Glutamatergic neuron (in vitro differentiated cells): ENCODE measurements at regions not wholly inside any gene's neighbourhood (a gene's known extent, or its start where the extent isn't known, plus 50 kb on each side); places are given as distances from the start of the nearest gene placed in this dataset.

Source experiments
- DNase-seq: peaks from one replicate; pipeline ENCODE4 v3.0.0; 2022
- H3K27ac Mint-ChIP-seq: one replicate; pipeline ENCODE4 v1.8.0; 2020; ENCODE audit warnings: mild to moderate bottlenecking, mixed read lengths, inconsistent platforms; ENCODE audit not compliant: unreplicated experiment
- H3K27me3 Mint-ChIP-seq: one replicate; pipeline ENCODE4 v1.8.0; 2020; ENCODE audit warnings: mild to moderate bottlenecking, moderate library complexity, mixed read lengths, inconsistent platforms; ENCODE audit not compliant: unreplicated experiment
- H3K36me3 Mint-ChIP-seq: one replicate; pipeline ENCODE4 v1.8.0; 2020; ENCODE audit warnings: mild to moderate bottlenecking, mixed read lengths, inconsistent platforms; ENCODE audit not compliant: unreplicated experiment
- H3K4me1 Mint-ChIP-seq: one replicate; pipeline ENCODE4 v1.8.0; 2020; ENCODE audit warnings: mild to moderate bottlenecking, low read depth, mixed read lengths, inconsistent platforms; ENCODE audit not compliant: unreplicated experiment
- H3K4me3 Mint-ChIP-seq: one replicate; pipeline ENCODE4 v1.8.0; 2020; ENCODE audit warnings: mild to moderate bottlenecking, mixed read lengths, inconsistent platforms; ENCODE audit not compliant: unreplicated experiment
- H3K9me3 Mint-ChIP-seq: one replicate; pipeline ENCODE4 v1.8.0; 2020; ENCODE audit warnings: mild to moderate bottlenecking, moderate library complexity, mixed read lengths, inconsistent platforms; ENCODE audit not compliant: unreplicated experiment
- CTCF ChIP-seq: fragments of 200-600 bp; sonication (generic); IDR thresholded peaks from one replicate; pipeline ENCODE4 v1.5.0; 2021; ENCODE audit not compliant: partially characterized antibody, unreplicated experiment

- H3K4me1 Mint-ChIP-seq, result no peaks in the 10 kb centered on the region
- no peak for DNase-seq
- peaks cover 10% of the 10 kb centered on the region for H3K27me3 Mint-ChIP-seq
- no peak overlapping the region for H3K4me3 Mint-ChIP-seq
- H3K27ac Mint-ChIP-seq, result no peak overlapping the region
- peaks cover 21% of the 10 kb centered on the region for H3K9me3 Mint-ChIP-seq
- no peak for TF ChIP-seq CTCF
- H3K36me3 Mint-ChIP-seq, result peaks cover 15% of the 10 kb centered on the region
Observed at GRCh38 chr22:47627556-47628253, 865.3 kb downstream of the TBC1D22A start.

DNA sequence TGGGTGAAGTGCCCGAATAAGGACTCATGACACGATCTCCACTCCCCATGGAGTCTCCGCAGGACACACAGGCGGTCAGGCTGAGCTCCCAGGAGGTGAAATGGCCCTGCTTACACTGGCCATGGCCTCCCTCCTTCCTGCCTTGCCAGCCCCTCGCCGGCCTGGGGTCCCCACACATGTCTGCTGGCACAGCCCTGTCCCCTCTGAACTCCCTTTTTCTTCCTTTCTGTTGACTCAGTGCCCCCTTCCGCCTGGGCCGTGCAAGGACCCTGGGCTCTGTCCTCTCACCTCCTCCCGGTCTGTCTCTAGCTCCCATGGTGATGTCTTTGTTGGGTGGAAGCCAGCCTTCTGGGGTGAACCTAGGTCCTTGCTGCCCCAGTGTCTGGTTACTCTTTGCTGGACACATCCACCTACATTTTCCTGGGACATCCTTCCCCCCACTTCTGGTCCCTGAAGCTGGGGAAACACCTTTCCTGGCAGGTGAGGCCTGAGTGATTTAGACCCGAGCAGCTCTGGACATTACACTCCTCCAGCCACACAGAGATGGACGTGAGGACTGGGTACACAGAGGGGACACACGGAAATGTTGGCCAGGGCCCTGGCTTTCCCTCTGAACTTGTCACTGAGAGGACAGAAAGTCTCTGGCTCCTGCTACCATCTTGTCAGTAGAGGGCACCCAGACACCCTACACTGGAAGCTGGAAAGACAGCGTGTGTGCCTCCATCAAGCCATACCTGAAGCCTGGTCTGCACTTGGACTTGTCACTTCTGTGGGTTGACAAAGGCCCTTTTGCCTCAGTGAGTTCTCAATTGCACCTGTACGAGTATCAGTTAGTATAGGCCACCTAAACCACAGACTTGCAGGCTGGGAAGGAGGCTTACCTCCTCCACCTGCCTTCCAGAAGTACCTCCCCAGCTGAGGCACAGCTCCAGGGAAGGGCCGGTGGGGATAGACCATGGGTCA lies 864.3 kb downstream of the TBC1D22A start:
- H3K27me3 Mint-ChIP-seq, result peaks cover 10% of the 10 kb centered on the region
- H3K27ac Mint-ChIP-seq, result no peak overlapping the region
- DNase-seq, result no peak
- peaks cover 17% of the 10 kb centered on the region for H3K9me3 Mint-ChIP-seq
- no peaks in the 10 kb centered on the region for H3K4me1 Mint-ChIP-seq
- TF ChIP-seq CTCF, result no peak
- H3K36me3 Mint-ChIP-seq, result peaks cover 13% of the 10 kb centered on the region
- H3K4me3 Mint-ChIP-seq, result no peak overlapping the region

DNA sequence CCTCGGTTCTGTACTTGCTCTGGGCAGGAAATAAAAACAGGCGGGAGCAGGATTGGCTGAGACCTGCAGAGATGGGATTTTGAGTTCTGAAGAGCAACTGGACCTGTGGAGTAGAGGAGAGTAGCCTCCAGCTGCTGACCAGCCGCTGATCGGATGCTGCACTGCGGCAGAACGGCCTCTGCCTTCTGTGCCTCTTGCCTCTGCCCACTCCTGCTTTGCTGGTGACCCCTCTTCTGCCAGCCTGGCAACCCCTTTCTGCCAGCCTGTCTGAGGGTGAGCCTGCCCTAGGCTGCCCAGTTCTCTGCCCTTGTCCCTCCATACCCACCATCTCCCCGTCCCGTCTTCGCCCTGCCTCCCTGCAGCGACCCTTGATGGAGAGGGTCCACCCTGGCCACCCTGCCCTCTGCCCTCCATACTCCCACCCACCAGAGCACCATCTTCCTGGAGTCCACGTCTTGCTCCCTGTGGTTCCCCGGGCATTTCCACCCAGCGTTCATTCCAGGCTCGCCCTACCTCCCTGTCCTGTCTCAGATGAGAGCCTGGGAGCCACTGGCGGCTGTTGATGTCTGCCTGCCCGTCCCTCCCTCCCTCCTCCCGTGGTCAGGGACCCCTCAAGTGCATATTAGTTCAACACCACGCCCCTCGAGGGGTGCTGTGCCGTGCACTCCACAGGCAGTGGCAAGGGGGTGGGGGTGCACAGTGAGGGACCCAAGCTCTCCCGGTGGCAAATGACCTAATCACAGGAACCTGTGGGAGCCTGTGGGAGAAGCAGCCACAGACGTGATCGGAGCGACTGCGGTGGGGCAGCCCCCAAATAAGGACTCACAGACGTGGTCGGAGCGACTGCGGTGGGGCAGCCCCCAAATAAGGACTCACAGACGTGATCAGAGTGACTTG lies 863.3 kb downstream of the TBC1D22A start:
- Mint-ChIP-seq H3K27ac (no peak overlapping the region), H3K36me3 (peaks cover 7% of the 10 kb centered on the region), H3K9me3 (peaks cover 18% of the 10 kb centered on the region), H3K4me3 (no peak overlapping the region), H3K27me3 (peaks cover 6% of the 10 kb centered on the region), H3K4me1 (no peaks in the 10 kb centered on the region)
- no peak for DNase-seq
- no peak for TF ChIP-seq CTCF

DNA sequence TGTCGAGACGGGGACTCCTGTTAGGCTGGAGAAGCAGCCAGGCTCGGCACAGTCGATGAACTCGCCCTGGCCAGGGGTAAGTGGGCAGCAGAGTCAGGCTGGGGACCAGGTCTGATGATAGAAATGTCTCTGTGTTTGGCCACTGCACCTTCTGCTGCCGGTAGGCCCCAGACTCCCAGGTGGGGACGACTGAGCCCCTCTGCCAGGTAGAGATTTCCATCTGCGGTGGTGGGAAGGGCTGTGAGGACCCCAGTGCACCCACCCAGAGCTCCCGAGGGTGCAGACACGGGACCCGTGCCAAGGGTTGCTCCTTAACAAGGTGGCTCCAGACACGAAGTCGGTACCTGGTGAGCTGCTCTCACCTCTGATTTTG lies 862.5 kb downstream of the TBC1D22A start:
- no peak for TF ChIP-seq CTCF
- no peaks in the 10 kb centered on the region for H3K4me1 Mint-ChIP-seq
- H3K36me3 Mint-ChIP-seq, result peaks cover 5% of the 10 kb centered on the region
- peaks cover 5% of the 10 kb centered on the region for H3K27me3 Mint-ChIP-seq
- H3K27ac Mint-ChIP-seq, result no peak overlapping the region
- peaks cover 14% of the 10 kb centered on the region for H3K9me3 Mint-ChIP-seq
- DNase-seq, result no peak
- H3K4me3 Mint-ChIP-seq, result no peak overlapping the region
